GM12873 (cell line): ENCODE measurements at regions not wholly inside any gene's neighbourhood (a gene's known extent, or its start where the extent isn't known, plus 50 kb on each side); places are given as distances from the start of the nearest gene placed in this dataset.

Experiments
- CTCF ChIP-seq: IDR thresholded peaks from 2 replicates; pipeline ENCODE4 v1.5.1; 2012; ENCODE audit warnings: low read depth, mild to moderate bottlenecking, moderate library complexity, low read length, control low read depth; ENCODE audit not compliant: insufficient read depth; ENCODE audit errors: missing control alignments

DNA sequence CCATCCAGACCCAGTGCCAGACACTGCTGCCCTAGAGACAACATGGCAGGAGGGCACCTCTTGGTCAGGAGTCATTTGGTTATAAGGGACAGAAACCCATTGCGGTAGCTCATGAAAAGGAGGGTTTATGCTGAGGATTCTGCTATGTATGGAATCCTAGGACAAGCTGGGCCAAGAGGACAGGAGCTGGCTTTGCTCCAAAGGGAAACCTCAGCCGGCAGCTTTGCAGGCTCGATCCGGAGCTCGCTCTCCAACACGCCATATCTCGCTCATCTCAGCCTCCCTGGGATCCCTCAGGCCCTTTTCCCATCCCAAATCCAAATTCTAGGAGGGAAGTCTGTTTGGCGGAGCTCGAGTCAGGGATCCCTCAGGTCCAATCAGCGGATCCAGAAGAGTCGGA, 345.7 kb downstream of the GLRX3 start:
- no peak for TF ChIP-seq CTCF

DNA sequence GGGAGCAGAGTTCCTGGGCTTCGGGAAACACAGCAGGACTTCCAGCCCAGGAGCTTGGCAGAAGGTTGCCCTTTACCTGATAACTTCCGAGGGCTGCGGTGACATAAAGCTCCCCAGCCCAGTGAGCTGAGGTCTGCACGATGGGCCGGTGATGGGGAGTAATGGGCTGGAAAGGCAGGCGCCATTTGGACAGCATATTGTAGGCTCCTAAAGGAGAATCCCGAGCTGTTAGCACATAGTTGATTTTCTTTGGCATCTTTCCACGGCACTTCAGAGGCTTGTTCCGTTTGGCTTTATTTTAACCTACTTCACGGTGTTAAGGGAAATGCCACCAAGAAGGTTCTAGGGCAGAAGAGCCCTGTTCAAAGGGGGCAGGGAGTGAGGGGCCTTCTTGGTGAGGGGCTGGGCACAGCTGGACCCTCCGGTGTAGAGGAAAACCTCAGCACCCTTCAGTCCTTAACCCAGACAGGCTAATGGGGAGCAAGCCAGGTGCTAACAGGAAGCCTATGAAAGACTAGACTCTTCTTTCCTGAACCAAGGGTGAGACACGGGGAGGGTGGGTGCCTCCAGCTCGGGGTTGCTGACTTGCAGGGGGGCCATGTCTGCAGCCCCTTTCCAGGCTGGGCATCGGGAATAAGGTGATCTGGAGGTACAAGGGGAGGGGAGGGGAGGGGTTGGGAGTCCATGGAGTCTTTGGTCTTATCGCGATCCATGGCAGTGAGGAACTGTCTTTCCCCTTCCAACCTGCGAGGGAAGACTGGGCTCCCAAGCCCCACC, 347.7 kb downstream of the GLRX3 start:
- TF ChIP-seq CTCF: no peak

DNA sequence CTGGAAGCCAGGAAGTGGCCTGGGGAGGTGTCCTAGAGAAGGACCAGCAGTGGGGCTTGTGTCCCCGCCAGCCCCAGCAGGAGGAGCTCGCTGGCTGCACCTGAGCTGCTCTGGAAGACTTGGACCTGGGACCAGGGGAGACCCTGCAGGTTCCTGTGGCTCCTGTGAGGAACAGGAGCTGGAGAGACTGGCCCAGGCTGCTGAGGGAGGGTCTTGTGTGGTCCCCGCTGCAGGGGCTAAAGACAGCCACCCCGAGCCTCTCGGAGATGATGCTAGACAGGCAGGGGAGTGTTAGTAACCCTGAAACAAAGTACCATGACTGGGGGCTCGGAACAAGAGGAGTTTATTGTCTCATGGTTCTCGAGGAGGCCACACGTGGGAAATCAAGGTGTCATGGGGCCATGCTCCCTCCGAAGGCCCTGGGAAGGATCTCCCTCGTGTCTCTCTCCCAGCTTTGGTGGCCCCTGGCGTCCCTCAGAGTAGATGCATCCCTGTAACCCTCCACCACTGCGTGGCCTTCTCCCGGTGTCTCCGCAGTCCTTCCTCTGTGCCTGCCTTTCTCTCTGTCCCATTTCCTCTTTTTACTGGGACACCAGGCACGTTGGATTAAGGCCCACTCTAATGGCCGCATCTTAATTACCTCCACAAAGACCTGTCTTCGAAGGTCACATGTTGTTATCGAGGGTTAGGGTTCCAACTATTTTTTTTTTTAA, 348.4 kb downstream of the GLRX3 start:
- TF ChIP-seq CTCF: no peak

DNA sequence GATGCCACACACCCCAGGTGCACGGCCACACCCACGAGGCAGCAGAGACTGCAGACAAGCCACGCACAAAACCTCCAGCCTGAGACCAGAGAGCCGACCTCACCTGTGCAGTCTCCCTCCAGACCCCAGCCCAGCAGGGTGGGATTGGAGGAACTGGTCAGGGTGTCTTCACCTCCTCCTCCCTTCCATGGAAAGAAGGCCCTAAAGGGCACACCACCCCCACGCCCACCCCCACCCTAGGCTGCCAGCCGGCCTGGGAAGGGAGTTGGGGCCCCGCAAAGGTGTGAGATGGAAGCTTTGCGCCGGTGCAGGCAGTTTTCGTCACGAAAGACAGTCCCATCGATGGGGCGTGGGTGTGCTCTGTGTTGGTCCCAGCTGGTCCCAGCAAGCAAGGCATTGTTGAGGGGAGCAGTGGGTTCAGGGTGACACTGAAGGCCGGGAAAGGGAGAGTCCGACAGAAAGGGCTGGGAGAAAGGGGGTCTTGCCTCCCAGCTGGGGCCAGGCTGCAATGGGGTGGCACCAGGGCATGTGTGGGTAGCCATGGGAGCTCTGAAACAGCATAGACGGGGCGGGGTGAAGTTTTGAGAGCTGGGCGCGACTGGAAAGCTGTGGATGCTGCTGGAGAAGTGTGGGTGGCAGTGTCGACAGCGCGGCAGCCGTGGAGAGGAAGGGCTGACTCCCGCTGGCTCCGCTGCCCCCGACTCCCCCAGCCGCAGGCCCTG, 349.2 kb downstream of the GLRX3 start:
- no peak for TF ChIP-seq CTCF

DNA sequence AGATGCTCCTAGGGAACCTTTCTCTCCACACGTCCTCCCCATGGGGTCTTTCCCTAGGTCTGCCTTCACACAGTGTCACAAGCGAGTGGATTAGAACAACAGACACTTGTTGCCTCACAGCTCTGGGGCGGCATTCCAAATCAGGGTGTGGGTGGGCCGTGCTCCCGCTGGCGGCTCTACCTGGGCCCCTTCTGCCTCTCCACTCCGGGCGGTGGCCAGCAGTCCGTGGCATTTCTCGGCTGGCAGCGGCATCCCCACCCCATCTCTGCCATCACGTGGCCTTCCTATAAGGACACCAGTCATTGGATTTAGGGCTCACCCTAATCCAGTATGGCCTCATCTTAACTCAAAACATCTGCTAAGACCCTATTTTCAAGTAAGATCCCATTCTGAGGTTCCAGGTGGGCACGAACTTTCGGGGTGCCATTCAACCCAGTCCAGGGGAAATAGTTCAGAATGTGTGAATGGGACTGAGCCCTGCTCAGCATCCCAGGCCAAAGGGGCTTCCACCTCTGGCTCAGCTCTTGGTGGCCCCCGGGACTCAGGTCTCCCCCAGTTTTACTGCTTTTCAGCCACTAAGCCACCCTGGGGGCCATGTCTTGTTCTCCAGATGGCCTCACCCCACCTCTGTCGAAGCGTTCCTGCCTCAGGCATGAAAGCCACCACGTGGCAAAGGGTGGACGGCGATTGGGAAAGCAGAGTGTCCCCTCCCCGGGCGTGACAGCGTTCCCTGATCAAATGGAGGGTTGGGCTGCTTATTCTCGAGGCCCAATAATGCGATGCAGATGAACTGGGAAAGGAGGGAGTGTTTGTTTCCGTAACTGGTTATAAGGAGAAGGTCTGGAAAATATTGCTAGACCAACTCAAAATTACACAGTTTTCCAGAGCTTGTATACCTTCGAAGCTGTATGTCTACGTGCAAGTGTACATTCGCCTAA, 350.0 kb downstream of the GLRX3 start:
- TF ChIP-seq CTCF: no peak

DNA sequence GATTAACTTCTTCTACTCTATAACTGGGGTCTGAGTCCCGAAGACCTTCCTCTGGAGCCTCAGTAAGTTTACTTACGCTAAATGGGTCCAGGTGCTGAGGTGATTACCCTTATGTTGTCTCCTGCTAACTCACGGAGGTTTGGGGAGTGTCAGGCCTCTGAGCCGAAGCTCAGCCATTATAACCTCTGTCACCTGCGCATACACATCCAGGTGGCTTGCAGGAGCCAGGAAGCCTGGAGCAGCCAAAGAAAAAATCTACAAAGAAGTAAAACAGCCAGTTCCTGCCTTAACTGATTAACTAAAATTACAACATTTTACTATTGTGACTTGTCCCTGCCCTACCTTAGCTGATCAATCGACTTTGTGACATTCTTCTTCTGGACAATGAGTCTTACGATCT, 350.7 kb downstream of the GLRX3 start:
- TF ChIP-seq CTCF: no peak
